ENCODE measurements at regions not wholly inside any gene's neighbourhood (a gene's known extent, or its start where the extent isn't known, plus 50 kb on each side); places are given as distances from the start of the nearest gene placed in this dataset.

GRCh38 chr10:123454987-123455386, 211.2 kb upstream of the GPR26 start:
- no peak for DNase-seq (ENCODE audit: low read depth, low spot score)

GRCh38 chr10:123455861-123456260, 210.3 kb upstream of the GPR26 start:
- no peak for DNase-seq (ENCODE audit: low read depth, low spot score)

DNA sequence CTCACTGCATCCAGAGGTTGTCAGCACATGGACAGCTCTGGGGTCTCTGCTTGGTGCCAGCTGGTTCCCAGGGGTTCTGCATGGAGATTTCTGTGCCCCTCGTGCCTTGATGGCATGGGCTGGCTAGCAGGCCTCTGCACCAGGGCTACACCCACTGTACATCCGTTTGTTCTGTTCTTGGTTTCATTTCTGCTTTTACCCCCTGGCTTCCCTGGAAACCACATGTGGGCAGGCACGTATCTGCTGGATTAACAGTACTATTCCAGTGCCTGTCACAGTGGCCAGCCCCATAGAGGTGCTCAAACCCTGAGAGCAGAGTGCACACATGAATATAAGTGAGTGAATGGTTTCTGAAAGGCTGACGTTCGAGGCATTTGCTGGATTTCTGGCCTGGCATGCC, 207.2 kb upstream of the GPR26 start:
- no peak for DNase-seq (ENCODE audit: low read depth, low spot score)

GRCh38 chr10:123459371-123460091, 206.6 kb upstream of the GPR26 start:
- no peak for DNase-seq (ENCODE audit: low read depth, low spot score)

DNA sequence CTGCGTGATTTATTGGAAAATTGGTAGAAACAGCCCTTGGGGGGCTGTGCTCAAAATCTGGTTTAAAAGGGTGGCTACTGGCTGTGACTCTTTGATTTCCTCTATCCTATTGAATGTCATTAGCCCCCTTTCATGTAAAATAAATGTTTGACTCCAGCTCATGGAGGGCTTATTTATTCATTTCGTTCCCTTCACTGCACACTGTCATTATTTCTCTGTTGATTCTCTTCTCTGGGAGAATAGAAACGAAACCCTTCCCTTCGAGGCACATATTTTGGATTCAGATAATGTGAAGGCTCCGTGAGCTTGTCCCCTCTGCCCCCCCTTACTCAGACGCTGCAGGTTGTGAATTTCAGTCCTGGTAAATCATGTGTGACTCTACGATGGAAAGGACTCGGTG, 203.9 kb upstream of the GPR26 start:
- no peak for DNase-seq (ENCODE audit: low read depth, low spot score)

DNA sequence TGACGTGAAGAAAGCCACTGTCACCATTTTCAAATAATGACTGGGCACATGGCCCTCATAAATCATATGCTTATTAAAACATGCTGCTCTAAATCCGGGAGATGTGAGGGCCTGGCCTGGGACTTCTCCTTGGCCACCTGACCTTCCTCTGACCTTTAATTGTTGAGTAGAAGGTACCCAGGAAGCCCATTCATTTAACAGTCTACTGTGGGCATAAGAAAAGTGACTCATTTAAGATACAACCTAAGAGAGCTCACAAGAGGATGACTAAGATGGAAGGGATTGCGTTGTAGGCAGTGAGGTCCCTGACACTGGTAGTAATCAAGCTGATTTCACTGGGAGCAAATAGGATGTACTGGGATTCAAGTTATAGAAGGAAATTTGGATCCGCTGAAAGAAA, 203.4 kb upstream of the GPR26 start:
- no peak for DNase-seq (ENCODE audit: low read depth, low spot score)

GRCh38 chr10:123463181-123463580, 203.0 kb upstream of the GPR26 start:
- no peak for DNase-seq (ENCODE audit: low read depth, low spot score)

GRCh38 chr10:123463698-123464097, 202.5 kb upstream of the GPR26 start:
- no peak for DNase-seq (ENCODE audit: low read depth, low spot score)

GRCh38 chr10:123464430-123465323, 201.5 kb upstream of the GPR26 start:
- no peak for DNase-seq (ENCODE audit: low read depth, low spot score)

DNA sequence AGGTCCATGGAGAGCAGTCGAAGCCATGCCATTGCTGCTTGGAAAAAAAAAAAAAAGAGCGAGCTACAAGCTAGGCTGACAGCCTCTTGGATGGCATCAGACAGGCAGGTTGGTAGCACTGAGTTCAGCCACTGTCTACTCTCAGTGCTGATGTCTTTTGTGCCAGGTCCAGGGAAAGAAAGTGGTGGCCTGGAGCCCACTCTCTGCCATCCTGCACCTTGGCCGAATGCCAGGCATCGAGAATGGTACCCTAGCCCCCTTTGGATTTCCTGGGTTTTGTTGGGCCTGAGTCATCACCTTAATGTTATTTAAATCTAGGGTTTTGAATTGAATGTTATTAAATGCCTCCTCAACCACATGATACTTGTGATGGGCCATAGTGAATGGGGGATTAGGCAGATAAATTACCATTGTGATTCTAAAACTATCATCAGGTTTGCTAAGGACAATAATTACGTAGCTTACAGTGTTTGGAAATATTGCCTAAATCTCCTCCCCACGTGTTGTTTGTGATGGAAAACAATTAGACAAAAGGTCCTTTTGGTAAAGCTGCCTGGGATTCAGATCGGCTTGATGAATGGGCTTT, 195.7 kb upstream of the GPR26 start:
- DNase-seq (ENCODE audit: low read depth, low spot score): no peak

DNA sequence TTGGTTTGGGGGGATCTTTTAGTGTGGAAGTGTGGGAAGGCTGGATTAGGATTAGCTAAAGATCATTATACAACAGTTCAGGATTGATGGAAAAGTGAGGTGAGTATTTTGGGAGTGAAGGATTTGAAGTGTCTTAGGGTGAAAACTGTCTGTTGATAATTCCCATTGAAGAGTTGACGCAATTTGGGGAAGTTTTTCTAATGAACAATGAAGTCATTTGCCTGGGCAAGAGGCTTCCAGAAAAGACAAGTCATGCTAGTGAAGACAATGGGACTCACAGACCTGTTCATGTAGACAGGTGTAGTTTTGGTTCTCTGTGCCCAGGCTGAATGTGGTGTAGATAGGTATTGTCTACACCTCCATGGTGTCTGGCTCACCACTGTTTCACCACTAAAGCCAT, 194.3 kb upstream of the GPR26 start:
- no peak for DNase-seq (ENCODE audit: low read depth, low spot score)

DNA sequence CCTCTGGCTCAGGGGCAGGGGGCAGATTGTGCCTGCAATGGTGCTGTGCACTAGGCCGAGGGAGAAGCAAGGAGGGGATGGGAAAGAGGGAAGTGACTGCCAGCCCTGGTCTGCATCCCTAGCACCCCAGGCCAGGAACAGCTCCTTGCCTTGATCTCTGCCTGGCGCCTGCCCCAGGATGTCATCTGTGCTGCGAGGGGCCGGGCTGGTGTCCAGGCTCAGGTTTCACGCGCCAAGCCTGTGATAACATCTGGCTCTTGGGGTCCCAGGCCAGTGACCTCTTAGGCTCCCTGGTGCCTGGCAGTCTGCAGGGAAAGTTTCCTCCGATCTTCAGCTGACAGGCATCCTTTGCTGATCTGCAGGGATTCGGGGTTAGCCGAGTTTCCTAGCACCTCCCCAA, 193.5 kb upstream of the GPR26 start:
- no peak for DNase-seq (ENCODE audit: low read depth, low spot score)

DNA sequence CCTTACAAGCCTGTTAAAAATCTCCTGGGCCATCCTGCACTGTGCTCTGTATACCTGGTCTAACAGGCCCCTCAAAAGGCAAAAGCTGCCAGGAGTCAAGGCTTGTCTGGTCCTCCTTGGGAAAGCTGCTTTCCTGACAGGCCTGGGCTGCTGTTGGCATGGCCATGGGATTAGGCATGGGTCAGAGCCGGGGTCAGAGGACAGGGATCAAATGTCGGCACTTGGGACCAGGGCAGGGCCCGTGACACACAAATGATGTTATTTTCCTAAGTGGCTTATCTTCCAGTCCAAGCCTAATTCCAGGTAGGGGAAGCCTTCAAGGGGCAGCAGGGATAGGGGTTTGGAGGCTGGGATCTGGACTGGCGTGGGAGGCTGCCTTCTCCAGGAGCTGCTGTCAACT, 191.5 kb upstream of the GPR26 start:
- DNase-seq (ENCODE audit: low read depth, low spot score): no peak

DNA sequence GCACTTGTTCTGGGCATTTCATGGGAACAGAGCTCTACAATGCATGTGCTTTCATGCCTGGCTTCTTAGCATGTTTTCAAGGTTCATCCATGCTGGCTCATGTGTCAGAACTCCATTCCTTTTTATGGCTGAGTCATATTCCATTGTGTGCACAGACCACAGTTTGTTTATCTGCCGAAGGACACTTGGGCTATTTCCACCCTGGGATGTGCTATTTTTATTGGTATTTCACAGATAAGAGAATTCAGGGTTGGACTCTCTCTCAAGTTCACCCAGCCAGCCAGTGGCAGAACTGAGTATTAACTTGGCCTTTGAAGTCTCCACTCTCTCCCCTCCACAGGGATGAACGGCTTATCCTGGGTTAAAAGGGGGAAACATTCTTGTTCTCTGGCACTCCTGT, 190.7 kb upstream of the GPR26 start:
- DNase-seq (ENCODE audit: low read depth, low spot score): no peak

DNA sequence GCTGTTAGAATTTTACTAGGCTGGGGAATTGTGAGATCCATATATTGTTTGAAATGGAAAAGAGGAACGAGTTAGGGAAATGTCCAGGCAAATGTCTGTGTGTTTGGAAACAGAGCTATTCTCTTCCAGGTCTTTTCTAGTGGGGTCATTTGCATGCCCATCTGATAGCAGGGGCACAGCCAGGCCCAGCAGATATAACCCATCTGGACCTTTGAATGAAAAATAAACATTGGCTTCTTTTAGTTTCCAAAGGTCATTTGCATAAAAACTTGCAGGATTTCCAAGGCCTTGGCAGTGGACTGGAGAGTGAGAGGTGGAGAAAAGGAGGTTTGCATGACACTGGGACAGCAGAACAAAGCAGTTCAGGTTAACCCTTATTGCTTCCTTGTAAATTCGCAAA, 188.0 kb upstream of the GPR26 start:
- no peak for DNase-seq (ENCODE audit: low read depth, low spot score)

DNA sequence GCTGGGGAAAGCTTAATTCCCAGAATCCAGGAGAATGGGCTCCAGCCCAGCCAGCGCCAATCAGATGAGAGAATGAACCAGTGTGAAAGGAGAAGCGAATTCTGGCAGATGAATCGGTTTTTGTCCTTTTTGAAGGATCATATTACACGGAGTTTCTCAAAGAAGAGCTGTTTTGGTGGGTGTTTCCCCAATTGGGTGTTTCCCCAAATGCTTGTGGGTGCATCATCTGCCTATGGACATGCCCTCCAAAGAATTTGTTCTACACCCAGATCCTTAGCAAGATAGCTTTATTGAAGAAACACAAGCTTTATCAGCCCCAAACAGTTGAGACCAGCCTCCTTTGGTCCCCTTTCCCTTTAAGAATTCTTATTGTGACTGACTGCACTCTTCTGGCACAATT, 186.5 kb upstream of the GPR26 start:
- DNase-seq (ENCODE audit: low read depth, low spot score): no peak

- DNase-seq (ENCODE audit: low read depth, low spot score): no peak
Measured at GRCh38 chr10:123480344-123480743, 185.8 kb upstream of the GPR26 start.

DNA sequence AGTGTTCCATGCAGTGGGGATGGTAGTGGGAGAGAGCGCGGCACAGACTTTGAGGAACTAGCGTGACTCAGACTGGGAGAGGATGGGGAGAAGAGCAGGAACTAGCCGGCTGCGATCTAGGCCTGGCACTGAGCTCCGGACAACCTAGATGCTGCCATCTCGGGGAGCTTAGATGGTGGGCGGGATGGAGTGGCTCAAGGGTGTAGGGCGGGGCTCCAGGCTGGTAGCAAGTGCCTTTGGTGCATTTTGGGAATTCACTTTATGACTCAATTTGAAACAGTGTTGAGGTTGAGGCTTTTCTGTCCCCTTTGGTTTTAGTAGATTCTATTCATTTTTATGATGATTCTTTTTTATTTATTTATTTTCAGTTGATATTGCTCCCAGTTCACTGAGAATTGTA, 185.3 kb upstream of the GPR26 start:
- no peak for DNase-seq (ENCODE audit: low read depth, low spot score)

GRCh38 chr10:123484722-123485121, 181.4 kb upstream of the GPR26 start:
- no peak for DNase-seq (ENCODE audit: low read depth, low spot score)

DNA sequence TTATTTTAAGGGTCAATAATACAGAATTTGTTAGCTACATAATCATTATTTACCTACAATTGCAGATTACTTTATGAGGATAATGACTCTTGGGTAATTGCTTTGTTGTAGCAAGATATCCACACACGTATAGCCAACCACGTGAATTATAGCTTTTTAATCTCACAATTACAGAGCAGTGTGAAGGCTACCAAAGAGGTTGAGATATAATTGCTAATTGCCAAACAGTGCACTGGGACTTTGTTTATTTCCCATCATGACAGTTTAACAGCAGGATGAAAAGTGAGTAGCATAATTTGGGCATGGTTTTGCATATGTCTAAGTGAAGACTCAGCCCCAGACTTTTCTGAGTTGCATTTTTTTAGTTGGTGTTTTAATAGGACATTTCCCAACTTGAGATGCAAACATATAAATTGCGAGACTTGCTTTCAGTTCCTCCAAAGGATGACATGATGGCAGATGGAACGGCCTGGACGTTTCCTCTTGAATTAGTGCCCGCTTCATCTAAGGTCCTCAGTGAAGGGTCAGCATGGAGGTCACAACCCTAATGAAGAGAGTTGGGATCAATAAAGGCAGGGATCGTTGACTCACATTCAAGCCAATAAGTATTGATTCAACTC, 180.7 kb upstream of the GPR26 start:
- no peak for DNase-seq (ENCODE audit: low read depth, low spot score)

DNA sequence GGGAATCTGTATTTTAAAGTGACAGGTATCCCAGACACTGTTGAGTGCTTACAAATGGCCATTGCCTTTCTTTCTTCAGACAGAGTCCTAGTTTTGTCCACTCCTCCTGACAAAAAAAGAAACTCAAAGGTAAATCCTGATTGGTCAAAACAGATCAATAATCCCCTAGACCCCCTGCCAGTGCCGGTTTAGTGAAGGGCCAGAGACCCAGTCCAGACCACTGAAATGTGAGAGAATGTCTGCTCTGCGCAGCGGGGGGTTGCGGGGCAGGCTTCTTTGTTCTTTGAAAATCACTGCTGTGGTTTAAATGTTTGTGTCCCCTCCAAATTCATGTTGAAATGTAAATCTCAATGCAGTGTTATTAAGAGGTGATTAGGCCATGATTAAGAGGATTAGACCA, 177.7 kb upstream of the GPR26 start:
- DNase-seq (ENCODE audit: low read depth, low spot score): no peak

- DNase-seq (ENCODE audit: low read depth, low spot score): no peak
Measured at GRCh38 chr10:123491364-123491763, 174.8 kb upstream of the GPR26 start.
